HCT116 (cell line): ENCODE measurements at regions not wholly inside any gene's neighbourhood (a gene's known extent, or its start where the extent isn't known, plus 50 kb on each side); places are given as distances from the start of the nearest gene placed in this dataset.

ENCODE experiments used
- ATAC-seq: fragments of 200-7000 bp; cut with Tn5 transposase; 2 replicates; pipeline ENCODE4 v1.9.1; 2020; ENCODE audit warnings: mild to moderate bottlenecking, moderate library complexity
- BruUV-seq: library from RNA; stranded (reverse); fragments of 400-500 nt; replicated peaks from 2 replicates; lab custom pipeline; 2021; lab: Mats Ljungman, UMichigan
- CTCF ChIA-PET: fragments of 300-600 bp; sonication (Branson Sonifier 250); formaldehyde crosslinking; loops from one replicate; lab custom pipeline; 2021; ENCODE audit warnings: antibody characterized with exemption; lab: Charles Lee
- POLR2A ChIA-PET: fragments of 300-600, 350-600 bp; sonication (Branson Sonifier 250); formaldehyde crosslinking; loops from one replicate; lab custom pipeline; 2021; ENCODE audit warnings: antibody characterized with exemption; lab: Charles Lee
- RAD21 ChIA-PET, 2 experiments: fragments of 300-600 bp; sonication (Branson Sonifier 250); formaldehyde crosslinking; loops; one replicate each; lab custom pipeline; 2023; ENCODE audit warnings: low total read pairs in 2 of 2; ENCODE audit not compliant: uncharacterized antibody in 2 of 2, unreplicated experiment in 2 of 2, low non-redundant PET in 1 of 2; lab: Charles Lee
- DNase-seq: peaks from one replicate; pipeline ENCODE4 v3.0.0-alpha.2; 2010; ENCODE audit warnings: low read depth, low spot score
- H2AFZ ChIP-seq: fragments of 200-600 bp; shearing (Covaris generic), sonication (generic); 2 replicates; pipeline ENCODE4 v1.6.1; 2017; ENCODE audit warnings: low read depth, mixed run types, mixed read lengths, antibody characterized with exemption, low read length; ENCODE audit not compliant: poor library complexity, severe bottlenecking
- H3K27ac ChIP-seq: 2 replicates; pipeline ENCODE4 v1.5.1; 2012; ENCODE audit warnings: low read depth, low read length
- H3K27me3 ChIP-seq: fragments of 200-600 bp; sonication (generic); 2 replicates; pipeline ENCODE4 v1.6.1; 2016; ENCODE audit warnings: mixed run types, low read length, mixed read lengths; ENCODE audit not compliant: insufficient read depth
- H3K36me3 ChIP-seq, 2 experiments: fragments of 200-500 bp in 1 of 2; fragments of 200-600 bp in 1 of 2; sonication (Bioruptor generic) in 1 of 2; sonication (generic) in 1 of 2; 2 replicates each; pipeline versions ENCODE4 v1.5.1 to v1.6.1; 2014 to 2016; ENCODE audit warnings: low read length in 2 of 2, inconsistent platforms in 1 of 2, mixed read lengths in 1 of 2, mixed run types in 1 of 2; ENCODE audit not compliant: insufficient read depth in 2 of 2, control insufficient read depth in 1 of 2
- H3K4me1 ChIP-seq, 2 experiments: fragments of 200-600 bp in 1 of 2; sonication (generic) in 1 of 2; 2 replicates each; pipeline versions ENCODE4 v1.5.1 to v1.6.1; 2012 to 2017; ENCODE audit warnings: low read length in 2 of 2, inconsistent platforms in 1 of 2, mild to moderate bottlenecking in 1 of 2, mixed read lengths in 1 of 2, mixed run types in 1 of 2, moderate library complexity in 1 of 2; ENCODE audit not compliant: insufficient read depth in 2 of 2, control insufficient read depth in 1 of 2
- H3K4me2 ChIP-seq: fragments of 200-600 bp; sonication (generic); 2 replicates; pipeline ENCODE4 v1.6.1; 2017; ENCODE audit warnings: mixed run types, low read length, mixed read lengths
- H3K4me3 ChIP-seq, 2 experiments: fragments of 200-600 bp in 1 of 2; sonication (generic) in 1 of 2; replicated peaks in 1 of 2; 2 replicates each; pipeline ENCODE4 v1.5.1; 2011 to 2016; ENCODE audit warnings: low read length in 2 of 2, control low read depth in 1 of 2, low read depth in 1 of 2, mild to moderate bottlenecking in 1 of 2, mixed read lengths in 1 of 2, mixed run types in 1 of 2
- H3K79me2 ChIP-seq: fragments of 200-600 bp; sonication (generic); 2 replicates; pipeline ENCODE4 v1.6.1; 2017; ENCODE audit warnings: mild to moderate bottlenecking, mixed run types, low read length, moderate library complexity, mixed read lengths; ENCODE audit not compliant: insufficient read depth
- H3K9ac ChIP-seq: fragments of 200-600 bp; sonication (generic); 2 replicates; pipeline ENCODE4 v1.6.1; 2016; ENCODE audit warnings: low read length, mixed read lengths
- H3K9me2 ChIP-seq: fragments of 200-600 bp; sonication (generic), shearing (Covaris generic); 2 replicates; pipeline ENCODE4 v1.6.1; 2017; ENCODE audit warnings: mixed run types, mild to moderate bottlenecking, moderate library complexity; ENCODE audit not compliant: insufficient read depth
- H3K9me3 ChIP-seq, 2 experiments: fragments of 200-500 bp in 1 of 2; fragments of 200-600 bp in 1 of 2; sonication (Bioruptor generic) in 1 of 2; sonication (generic) in 1 of 2; 2 replicates each; pipeline ENCODE4 v1.6.1; 2014 to 2017; ENCODE audit warnings: low read length in 2 of 2, mixed read lengths in 2 of 2, inconsistent platforms in 1 of 2, low read depth in 1 of 2, mild to moderate bottlenecking in 1 of 2, mixed run types in 1 of 2, moderate library complexity in 1 of 2; ENCODE audit not compliant: control insufficient read depth in 1 of 2, insufficient read depth in 1 of 2
- H4K20me1 ChIP-seq: fragments of 200-600 bp; sonication (generic), shearing (Covaris generic); 2 replicates; pipeline ENCODE4 v1.6.1; 2017; ENCODE audit warnings: mixed run types, mild to moderate bottlenecking, moderate library complexity; ENCODE audit not compliant: insufficient read depth
- EGR1 ChIP-seq: IDR thresholded peaks from 2 replicates; pipeline ENCODE4 v1.6.1; 2012; ENCODE audit warnings: low read depth
- EZH2phosphoT487 ChIP-seq: fragments of 200-600 bp; IDR thresholded peaks from 2 replicates; pipeline ENCODE4 v1.6.1; 2018; ENCODE audit warnings: antibody characterized with exemption, borderline replicate concordance
- FOSL1 ChIP-seq: IDR thresholded peaks from 2 replicates; pipeline ENCODE4 v1.6.1; 2012; ENCODE audit warnings: low read depth
- POLR2AphosphoS5 ChIP-seq: IDR thresholded peaks from 2 replicates; pipeline ENCODE4 v1.6.1; 2011; ENCODE audit warnings: mild to moderate bottlenecking, low read depth, low read length, moderate library complexity
- SP1 ChIP-seq: IDR thresholded peaks from 2 replicates; pipeline ENCODE4 v1.6.1; 2012; ENCODE audit warnings: low read depth
- YY1 ChIP-seq: IDR thresholded peaks from 2 replicates; pipeline ENCODE4 v1.6.1; 2011; ENCODE audit warnings: low read length, low read depth, moderate library complexity, mild to moderate bottlenecking; ENCODE audit not compliant: insufficient replicate concordance; ENCODE audit errors: extremely low read depth
- ZBTB33 ChIP-seq: IDR thresholded peaks from 2 replicates; pipeline ENCODE4 v1.6.1; 2011; ENCODE audit warnings: mild to moderate bottlenecking, low read length, moderate library complexity; ENCODE audit not compliant: insufficient replicate concordance; ENCODE audit errors: extremely low read depth
- ZNF274 ChIP-seq: fragments of 200-500 bp; sonication (Bioruptor generic); IDR thresholded peaks from 2 replicates; pipeline ENCODE4 v1.6.1; 2014; ENCODE audit warnings: mild to moderate bottlenecking, low read depth, low read length, inconsistent platforms
- intact Hi-C: fragments of 100-400 bp; cut with micrococcal nuclease; formaldehyde crosslinking; loops from 2 replicates; pipeline ENCODE4 v1.10.0; 2022
- TF ChIP-seq, protein P1 (sequence below): IDR thresholded peaks from 2 replicates; pipeline ENCODE4 v1.6.1; 2012
- TF ChIP-seq, protein P2 (sequence below), 3 experiments: fragments of 200-600 bp in 1 of 3; sonication (generic) in 1 of 3; IDR thresholded peaks in 2 of 3; conservative IDR thresholded peaks in 1 of 3; 2 replicates each; pipeline ENCODE4 v1.5.1; 2012 to 2017; ENCODE audit warnings: low read depth in 2 of 3, low read length in 2 of 3, antibody characterized with exemption in 1 of 3, borderline replicate concordance in 1 of 3, control low read depth in 1 of 3, mild to moderate bottlenecking in 1 of 3, mixed read lengths in 1 of 3, mixed run types in 1 of 3, moderate library complexity in 1 of 3; ENCODE audit not compliant: insufficient read depth in 1 of 3

DNA sequence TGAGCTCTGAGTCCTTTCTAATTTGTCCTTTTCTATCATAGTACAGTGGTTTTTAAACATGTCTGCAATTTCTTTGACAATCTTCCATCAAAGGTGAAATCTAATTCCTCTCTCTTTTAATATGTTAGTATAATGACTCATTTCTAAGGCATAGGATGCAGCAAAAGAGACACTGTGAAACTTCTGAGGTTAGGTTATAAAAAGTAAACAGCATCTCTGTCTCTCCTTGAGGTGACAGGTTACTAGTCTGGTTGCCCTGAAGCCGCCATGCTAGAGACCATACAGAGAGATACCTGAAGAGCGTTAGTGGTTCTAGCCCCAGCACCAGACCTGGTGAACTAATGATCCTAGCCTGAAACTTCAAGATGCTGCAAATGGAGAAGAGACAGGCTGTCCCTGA lies 114.3 kb downstream of the PPM1A start (continued):
- TF ChIP-seq YY1 (no peak), EZH2phosphoT487 (no peak), EGR1 (no peak), SP1 (no peak), FOSL1 (no peak)
- TF ChIP-seq, protein P1, sequence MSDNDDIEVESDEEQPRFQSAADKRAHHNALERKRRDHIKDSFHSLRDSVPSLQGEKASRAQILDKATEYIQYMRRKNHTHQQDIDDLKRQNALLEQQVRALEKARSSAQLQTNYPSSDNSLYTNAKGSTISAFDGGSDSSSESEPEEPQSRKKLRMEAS: no peak

DNA sequence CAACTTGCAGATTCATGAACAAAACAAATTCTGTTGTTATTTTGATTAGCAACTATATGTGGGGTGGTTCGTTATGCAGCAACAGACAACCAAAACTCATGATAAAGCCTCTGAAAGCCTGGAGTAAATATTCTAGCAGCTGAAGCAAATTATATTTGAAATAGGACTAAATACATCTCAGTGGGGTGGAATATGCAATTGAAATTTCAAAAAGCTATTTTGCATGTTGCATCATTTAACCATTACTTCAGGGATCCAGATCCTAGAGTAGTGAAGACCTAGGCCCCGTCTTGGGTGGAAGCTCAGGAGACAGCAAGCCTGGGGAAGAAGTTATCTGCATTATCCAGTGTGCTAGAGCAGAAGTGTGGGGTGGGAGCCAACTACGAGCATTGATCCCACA lies 114.7 kb downstream of the PPM1A start:
- Histone ChIP-seq H3K27ac (no peak overlapping the region), H3K79me2 (no peaks in the 10 kb centered on the region), H3K9me3 (no peaks in the 10 kb centered on the region), H2AFZ (no peak overlapping the region), H3K36me3 (no peaks in the 10 kb centered on the region), H3K4me1 (no peaks in the 10 kb centered on the region), H4K20me1 (no peaks in the 10 kb centered on the region), H3K9me2 (no peaks in the 10 kb centered on the region), H3K4me2 (no peak overlapping the region), H3K27me3 (no peaks in the 10 kb centered on the region), H3K4me3 (no peak overlapping the region), H3K9ac (no peak overlapping the region)
- CTCF ChIA-PET: interaction anchor here (1.8 kb wide), 1 partner anchor 32 kb away, joined by 4 read pairs; no protein-coding TSS in a partner anchor
- intact Hi-C loops: no loop called here
- POLR2A ChIA-PET: no interaction called here
- TF ChIP-seq EGR1: no peak
- no peak for TF ChIP-seq SP1
- TF ChIP-seq POLR2AphosphoS5: no peak
- no peak for TF ChIP-seq ZNF274
- no peak for TF ChIP-seq ZBTB33
- TF ChIP-seq, protein P2, sequence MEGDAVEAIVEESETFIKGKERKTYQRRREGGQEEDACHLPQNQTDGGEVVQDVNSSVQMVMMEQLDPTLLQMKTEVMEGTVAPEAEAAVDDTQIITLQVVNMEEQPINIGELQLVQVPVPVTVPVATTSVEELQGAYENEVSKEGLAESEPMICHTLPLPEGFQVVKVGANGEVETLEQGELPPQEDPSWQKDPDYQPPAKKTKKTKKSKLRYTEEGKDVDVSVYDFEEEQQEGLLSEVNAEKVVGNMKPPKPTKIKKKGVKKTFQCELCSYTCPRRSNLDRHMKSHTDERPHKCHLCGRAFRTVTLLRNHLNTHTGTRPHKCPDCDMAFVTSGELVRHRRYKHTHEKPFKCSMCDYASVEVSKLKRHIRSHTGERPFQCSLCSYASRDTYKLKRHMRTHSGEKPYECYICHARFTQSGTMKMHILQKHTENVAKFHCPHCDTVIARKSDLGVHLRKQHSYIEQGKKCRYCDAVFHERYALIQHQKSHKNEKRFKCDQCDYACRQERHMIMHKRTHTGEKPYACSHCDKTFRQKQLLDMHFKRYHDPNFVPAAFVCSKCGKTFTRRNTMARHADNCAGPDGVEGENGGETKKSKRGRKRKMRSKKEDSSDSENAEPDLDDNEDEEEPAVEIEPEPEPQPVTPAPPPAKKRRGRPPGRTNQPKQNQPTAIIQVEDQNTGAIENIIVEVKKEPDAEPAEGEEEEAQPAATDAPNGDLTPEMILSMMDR (IDR thresholded peaks at IDR 0.05 in 2 of 3, conservative IDR thresholded peaks at IDR 0.05 in 1 of 3; ENCODE audit: borderline replicate concordance in 1 of 3, insufficient read depth in 1 of 3, low read depth in 2 of 3, low read length in 2 of 3): no peak
- TF ChIP-seq, protein P1: no peak
- no TSS peak for BruUV-seq
- ATAC-seq (no peak), DNase-seq (no peak)
- RAD21 ChIA-PET: no interaction called here
